Uterus (tissue), 2 donors: ENCODE measurements at regions not wholly inside any gene's neighbourhood (a gene's known extent, or its start where the extent isn't known, plus 50 kb on each side); places are given as distances from the start of the nearest gene placed in this dataset.

Source experiments
- POLR2A ChIP-seq, 2 donors: fragments of 450-650 bp; IDR thresholded peaks; one replicate each; pipeline ENCODE4 v1.6.1; 2016; ENCODE audit warnings: antibody characterized with exemption in 2 of 2, mild to moderate bottlenecking in 1 of 2, moderate library complexity in 1 of 2
- TF ChIP-seq, protein P1 (sequence below), 4 experiments: fragments of 200-600 bp in 2 of 4; fragments of 450-650 bp in 2 of 4; sonication (generic) in 2 of 4; IDR thresholded peaks; one replicate each; pipeline ENCODE4 v1.5.1; 2016 to 2019; ENCODE audit warnings: antibody characterized with exemption in 4 of 4, mild to moderate bottlenecking in 2 of 4, moderate library complexity in 1 of 4

DNA sequence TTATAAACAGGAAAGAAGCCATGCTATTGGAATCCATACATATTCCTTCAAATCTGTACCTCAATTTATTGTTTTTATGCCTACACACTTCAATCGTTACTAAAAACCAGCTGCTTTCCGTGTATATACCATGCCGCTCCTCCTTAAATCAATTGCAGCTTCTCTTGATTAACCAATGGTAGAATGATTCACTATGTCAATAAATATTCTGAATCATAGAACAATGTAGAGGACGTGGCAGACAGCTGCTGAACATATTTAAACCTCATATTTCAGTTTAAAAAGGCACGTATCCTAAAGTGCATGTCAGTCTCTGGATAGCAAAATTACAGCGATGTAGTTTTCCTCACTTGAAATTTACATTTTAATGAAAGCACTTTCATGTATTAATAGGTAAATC lies 100.4 kb downstream of the MRPL39 start:
- no peak for TF ChIP-seq POLR2A (IDR thresholded peaks at IDR 0.05)
- TF ChIP-seq, protein P1, sequence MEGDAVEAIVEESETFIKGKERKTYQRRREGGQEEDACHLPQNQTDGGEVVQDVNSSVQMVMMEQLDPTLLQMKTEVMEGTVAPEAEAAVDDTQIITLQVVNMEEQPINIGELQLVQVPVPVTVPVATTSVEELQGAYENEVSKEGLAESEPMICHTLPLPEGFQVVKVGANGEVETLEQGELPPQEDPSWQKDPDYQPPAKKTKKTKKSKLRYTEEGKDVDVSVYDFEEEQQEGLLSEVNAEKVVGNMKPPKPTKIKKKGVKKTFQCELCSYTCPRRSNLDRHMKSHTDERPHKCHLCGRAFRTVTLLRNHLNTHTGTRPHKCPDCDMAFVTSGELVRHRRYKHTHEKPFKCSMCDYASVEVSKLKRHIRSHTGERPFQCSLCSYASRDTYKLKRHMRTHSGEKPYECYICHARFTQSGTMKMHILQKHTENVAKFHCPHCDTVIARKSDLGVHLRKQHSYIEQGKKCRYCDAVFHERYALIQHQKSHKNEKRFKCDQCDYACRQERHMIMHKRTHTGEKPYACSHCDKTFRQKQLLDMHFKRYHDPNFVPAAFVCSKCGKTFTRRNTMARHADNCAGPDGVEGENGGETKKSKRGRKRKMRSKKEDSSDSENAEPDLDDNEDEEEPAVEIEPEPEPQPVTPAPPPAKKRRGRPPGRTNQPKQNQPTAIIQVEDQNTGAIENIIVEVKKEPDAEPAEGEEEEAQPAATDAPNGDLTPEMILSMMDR (IDR thresholded peaks at IDR 0.05) = no peak
